Colonic mucosa (tissue), 4 donors: ENCODE measurements at regions not wholly inside any gene's neighbourhood (a gene's known extent, or its start where the extent isn't known, plus 50 kb on each side); places are given as distances from the start of the nearest gene placed in this dataset.

Experiments used
- DNase-seq: peaks from one replicate; pipeline ENCODE4 v3.0.0-alpha.2; 2020
- H3K27ac ChIP-seq: fragments of 200-600 bp; one replicate; pipeline ENCODE4 v1.8.0; 2021
- H3K27me3 ChIP-seq: fragments of 200-600 bp; one replicate; pipeline ENCODE4 v1.8.0; 2021
- H3K36me3 ChIP-seq: fragments of 200-600 bp; one replicate; pipeline ENCODE4 v1.8.0; 2021
- H3K4me1 ChIP-seq: fragments of 200-600 bp; one replicate; pipeline ENCODE4 v1.8.0; 2021; ENCODE audit warnings: mild to moderate bottlenecking
- H3K4me3 ChIP-seq: fragments of 200-600 bp; one replicate; pipeline ENCODE4 v1.8.0; 2021
- H3K9ac ChIP-seq, 2 donors: one replicate each; pipeline ENCODE4 v1.7.0; 2013; ENCODE audit warnings: control low read depth in 2 of 2, low read depth in 2 of 2, low read length in 2 of 2
- H3K9me3 ChIP-seq: fragments of 200-600 bp; one replicate; pipeline ENCODE4 v1.8.0; 2021
- CTCF ChIP-seq: fragments of 200-600 bp; IDR thresholded peaks from one replicate; pipeline ENCODE4 v1.8.0; 2022; ENCODE audit warnings: antibody characterized with exemption, mild to moderate bottlenecking
- intact Hi-C: fragments of 100-400 bp; cut with DNase I; formaldehyde crosslinking; loops from one replicate; pipeline ENCODE4 v1.14.1; 2022
- donor health status: healthy.
- donor health status: DM: no; HTN: no; CAD: no.
- donor health status: DM: no; HTN: no; CAD: no.

- Histone ChIP-seq H3K4me3 (no peak overlapping the region), H3K4me1 (no peaks in the 10 kb centered on the region), H3K9me3 (no peaks in the 10 kb centered on the region), H3K9ac (no peak overlapping the region), H3K27ac (no peak overlapping the region), H3K27me3 (no peaks in the 10 kb centered on the region), H3K36me3 (no peaks in the 10 kb centered on the region)
- no peak for DNase-seq
- intact Hi-C loops = no loop called here
- TF ChIP-seq CTCF = no peak
These were observed 95.6 kb upstream of the SLC35B3 start for GRCh38 chr6:8530785-8531435.

- no peaks in the 10 kb centered on the region for H3K9me3 ChIP-seq
- no peak overlapping the region for H3K27ac ChIP-seq
- no peaks in the 10 kb centered on the region for H3K27me3 ChIP-seq
- no peaks in the 10 kb centered on the region for H3K4me1 ChIP-seq
- no peak overlapping the region for H3K9ac ChIP-seq
- no peak for TF ChIP-seq CTCF
- H3K4me3 ChIP-seq = no peak overlapping the region
- intact Hi-C loops = no loop called here
- no peaks in the 10 kb centered on the region for H3K36me3 ChIP-seq
- DNase-seq = no peak
These were observed 93.9 kb upstream of the SLC35B3 start for GRCh38 chr6:8529250-8529649.

- no peaks in the 10 kb centered on the region for H3K4me1 ChIP-seq
- no peak overlapping the region for H3K27ac ChIP-seq
- H3K9ac ChIP-seq = no peak overlapping the region
- no peaks in the 10 kb centered on the region for H3K36me3 ChIP-seq
- H3K4me3 ChIP-seq = no peak overlapping the region
- intact Hi-C loops = no loop called here
- H3K27me3 ChIP-seq = no peaks in the 10 kb centered on the region
- TF ChIP-seq CTCF = no peak
- no peak for DNase-seq
- no peaks in the 10 kb centered on the region for H3K9me3 ChIP-seq
These were observed 92.5 kb upstream of the SLC35B3 start for GRCh38 chr6:8527818-8528217.

- H3K4me1 ChIP-seq = no peaks in the 10 kb centered on the region
- intact Hi-C loops = no loop called here
- DNase-seq = no peak
- no peak for TF ChIP-seq CTCF
- H3K9me3 ChIP-seq = no peaks in the 10 kb centered on the region
- no peak overlapping the region for H3K9ac ChIP-seq
- H3K4me3 ChIP-seq = no peak overlapping the region
- no peak overlapping the region for H3K27ac ChIP-seq
- no peaks in the 10 kb centered on the region for H3K36me3 ChIP-seq
- no peaks in the 10 kb centered on the region for H3K27me3 ChIP-seq
These were observed 91.3 kb upstream of the SLC35B3 start for GRCh38 chr6:8526624-8527023.

- intact Hi-C loops = no loop called here
- Histone ChIP-seq H3K27ac (no peak overlapping the region), H3K9ac (no peak overlapping the region), H3K36me3 (no peaks in the 10 kb centered on the region), H3K4me1 (no peaks in the 10 kb centered on the region), H3K4me3 (no peak overlapping the region), H3K27me3 (no peaks in the 10 kb centered on the region), H3K9me3 (no peaks in the 10 kb centered on the region)
- DNase-seq = no peak
- no peak for TF ChIP-seq CTCF
These were observed 90.0 kb upstream of the SLC35B3 start for GRCh38 chr6:8525370-8525769.
